ENCODE measurements at regions not wholly inside any gene's neighbourhood (a gene's known extent, or its start where the extent isn't known, plus 50 kb on each side); places are given as distances from the start of the nearest gene placed in this dataset.

DNA sequence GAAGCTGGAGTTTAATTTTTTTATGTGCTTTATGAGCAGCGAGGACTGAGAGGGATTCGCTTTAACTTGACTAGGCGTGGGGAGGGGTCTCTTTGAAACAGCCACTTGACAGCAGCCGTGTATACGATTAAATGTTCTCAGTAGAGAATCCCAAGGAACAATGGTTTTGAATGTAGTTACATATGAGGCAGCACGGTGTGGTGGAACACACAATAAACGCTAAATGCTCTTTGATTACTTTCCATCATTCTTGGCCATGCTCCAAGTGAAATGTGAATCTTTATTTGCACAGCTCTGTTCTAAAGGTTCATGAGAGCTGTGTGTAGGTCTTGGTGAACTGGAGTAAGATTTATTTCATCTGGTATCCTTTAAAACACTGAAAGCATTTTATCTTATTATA is 251.4 kb upstream of the TGFBR2 start:
- no peak for TF ChIP-seq CTCF (IDR thresholded peaks at IDR 0.05)
- TF ChIP-seq POLR2A (IDR thresholded peaks at IDR 0.05): no peak
